Nephron (organoid): ENCODE measurements at regions not wholly inside any gene's neighbourhood (a gene's known extent, or its start where the extent isn't known, plus 50 kb on each side); places are given as distances from the start of the nearest gene placed in this dataset.

Experiments
- H3K27ac Mint-ChIP-seq, 3 experiments: 2 replicates each; pipeline ENCODE4 v1.8.0; 2020; ENCODE audit warnings: mixed read lengths in 3 of 3, mild to moderate bottlenecking in 2 of 3, moderate library complexity in 1 of 3
- H3K27me3 Mint-ChIP-seq: 2 replicates; pipeline ENCODE4 v1.8.0; 2021; ENCODE audit warnings: low read depth, mild to moderate bottlenecking, moderate library complexity, mixed read lengths
- H3K36me3 Mint-ChIP-seq: 2 replicates; pipeline ENCODE4 v1.8.0; 2020; ENCODE audit warnings: low read depth, mixed read lengths
- H3K4me1 Mint-ChIP-seq: 2 replicates; pipeline ENCODE4 v1.8.0; 2020; ENCODE audit warnings: mixed read lengths
- H3K4me3 Mint-ChIP-seq, 3 experiments: 2 replicates each; pipeline ENCODE4 v1.8.0; 2020; ENCODE audit warnings: mild to moderate bottlenecking in 3 of 3, mixed read lengths in 3 of 3, moderate library complexity in 2 of 3
- H3K9me3 Mint-ChIP-seq: 2 replicates; pipeline ENCODE4 v1.8.0; 2020; ENCODE audit warnings: mixed read lengths
- TF ChIP-seq, protein P1 (sequence below), 3 experiments: fragments of 200-600 bp; sonication (generic); IDR thresholded peaks; one replicate each; pipeline ENCODE4 v1.5.0; 2021; ENCODE audit warnings: antibody characterized with exemption in 3 of 3; ENCODE audit not compliant: unreplicated experiment in 3 of 3

DNA sequence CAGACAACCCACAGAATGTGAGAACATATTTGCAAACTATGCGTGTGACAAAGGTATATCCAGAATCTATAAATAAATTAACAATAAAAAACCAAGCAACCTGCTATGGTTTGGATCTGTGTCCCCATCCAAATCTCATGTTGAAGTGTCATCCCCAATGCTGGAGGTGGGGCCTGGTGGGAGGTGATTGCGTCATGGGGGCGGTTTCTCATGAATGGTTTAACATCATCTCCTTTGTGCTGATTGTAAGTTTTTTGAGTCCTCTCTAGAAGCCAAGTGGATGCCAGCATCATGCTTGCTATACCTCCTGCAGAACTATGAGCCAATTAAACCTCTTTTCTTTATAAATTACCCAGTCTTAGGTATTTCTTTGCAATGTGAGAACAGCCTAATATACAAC, 335.4 kb downstream of the MAN2A1 start:
- Mint-ChIP-seq H3K27me3 (no peaks in the 10 kb centered on the region), H3K36me3 (no peaks in the 10 kb centered on the region), H3K27ac (no peak overlapping the region), H3K4me3 (no peak overlapping the region), H3K4me1 (peaks cover 9% of the 10 kb centered on the region), H3K9me3 (peaks cover 11% of the 10 kb centered on the region)
- TF ChIP-seq, protein P1, sequence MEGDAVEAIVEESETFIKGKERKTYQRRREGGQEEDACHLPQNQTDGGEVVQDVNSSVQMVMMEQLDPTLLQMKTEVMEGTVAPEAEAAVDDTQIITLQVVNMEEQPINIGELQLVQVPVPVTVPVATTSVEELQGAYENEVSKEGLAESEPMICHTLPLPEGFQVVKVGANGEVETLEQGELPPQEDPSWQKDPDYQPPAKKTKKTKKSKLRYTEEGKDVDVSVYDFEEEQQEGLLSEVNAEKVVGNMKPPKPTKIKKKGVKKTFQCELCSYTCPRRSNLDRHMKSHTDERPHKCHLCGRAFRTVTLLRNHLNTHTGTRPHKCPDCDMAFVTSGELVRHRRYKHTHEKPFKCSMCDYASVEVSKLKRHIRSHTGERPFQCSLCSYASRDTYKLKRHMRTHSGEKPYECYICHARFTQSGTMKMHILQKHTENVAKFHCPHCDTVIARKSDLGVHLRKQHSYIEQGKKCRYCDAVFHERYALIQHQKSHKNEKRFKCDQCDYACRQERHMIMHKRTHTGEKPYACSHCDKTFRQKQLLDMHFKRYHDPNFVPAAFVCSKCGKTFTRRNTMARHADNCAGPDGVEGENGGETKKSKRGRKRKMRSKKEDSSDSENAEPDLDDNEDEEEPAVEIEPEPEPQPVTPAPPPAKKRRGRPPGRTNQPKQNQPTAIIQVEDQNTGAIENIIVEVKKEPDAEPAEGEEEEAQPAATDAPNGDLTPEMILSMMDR (IDR thresholded peaks at IDR 0.05; ENCODE audit: unreplicated experiment in 3 of 3): no peak

DNA sequence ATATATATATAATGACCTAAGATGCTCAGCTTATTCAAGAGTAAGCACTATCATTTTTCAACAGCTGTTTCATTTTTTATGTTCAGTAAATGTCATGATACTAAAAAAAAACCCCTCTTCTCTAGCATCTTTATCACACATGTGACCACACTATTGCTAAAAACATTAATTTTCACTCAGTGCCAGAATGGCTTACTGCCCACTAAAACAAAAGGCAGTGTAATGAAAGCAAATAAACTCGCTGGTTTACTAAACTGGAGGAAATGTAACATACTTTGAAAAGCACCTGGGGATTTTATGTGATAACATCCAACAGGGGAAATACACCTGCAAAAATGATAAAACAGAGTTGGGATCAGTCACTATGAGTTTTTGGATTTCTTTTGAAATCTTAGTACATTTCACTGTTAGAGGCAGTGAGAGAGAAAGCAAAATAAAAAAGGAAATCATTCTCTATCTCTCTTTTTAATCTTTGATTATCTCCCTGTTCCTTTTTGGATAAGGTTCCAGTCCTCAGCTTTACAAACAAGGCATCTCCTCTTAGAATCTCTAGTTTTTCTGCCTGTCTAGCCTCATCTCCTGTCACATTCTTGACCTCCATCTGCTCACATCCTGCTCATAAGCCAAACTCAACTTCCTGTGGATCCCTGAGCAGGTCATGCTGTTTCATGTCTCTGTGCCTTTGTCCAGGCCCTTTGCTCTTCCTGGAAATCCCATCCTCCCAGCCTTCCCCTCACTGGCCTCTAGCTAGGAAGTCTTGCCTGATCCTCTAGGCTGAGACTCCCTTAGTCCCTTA, 338.0 kb downstream of the MAN2A1 start:
- peaks cover 6% of the 10 kb centered on the region for H3K9me3 Mint-ChIP-seq
- TF ChIP-seq, protein P1 (IDR thresholded peaks at IDR 0.05; ENCODE audit: unreplicated experiment in 3 of 3): no peak
- H3K4me3 Mint-ChIP-seq: no peak overlapping the region
- H3K36me3 Mint-ChIP-seq: no peaks in the 10 kb centered on the region
- H3K27me3 Mint-ChIP-seq: no peaks in the 10 kb centered on the region
- H3K27ac Mint-ChIP-seq: peak overlapping the region; percentile 58 to 78 (median 75)
- peaks cover 9% of the 10 kb centered on the region for H3K4me1 Mint-ChIP-seq

DNA sequence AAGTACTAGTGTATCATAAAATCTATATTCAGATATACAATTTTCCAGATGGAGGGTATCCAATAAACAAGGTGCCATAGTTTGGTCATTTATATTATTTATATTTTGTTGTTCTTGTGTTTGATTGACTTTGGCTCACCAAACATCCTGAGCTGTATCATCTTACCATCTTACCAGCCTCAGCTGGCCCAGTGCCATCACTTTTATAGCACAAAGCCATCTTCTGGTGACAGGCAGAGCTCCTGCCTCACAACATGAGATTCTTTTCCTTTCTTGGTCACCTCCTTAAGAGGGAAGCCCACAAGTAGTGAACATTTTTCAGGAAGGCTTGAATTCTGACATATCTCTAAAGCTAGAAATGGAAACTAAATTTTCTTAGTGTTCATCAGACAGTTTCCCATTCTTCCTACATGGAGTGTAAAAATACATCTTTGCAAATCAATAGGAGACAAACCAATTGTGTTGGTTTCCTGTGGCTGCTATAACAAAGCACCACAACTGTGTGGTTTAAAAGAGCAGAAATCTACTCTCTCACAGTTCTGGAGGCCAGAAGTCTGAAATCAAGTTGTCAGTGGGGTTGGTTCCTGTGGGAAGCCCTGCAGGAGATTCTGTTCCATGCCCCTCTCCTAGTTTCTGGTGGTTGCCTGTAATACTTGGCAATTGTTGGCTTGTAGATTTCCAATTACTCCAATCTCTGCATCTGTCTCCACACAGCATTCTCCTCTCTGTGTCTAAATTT, 341.8 kb downstream of the MAN2A1 start:
- Mint-ChIP-seq H3K27me3 (no peaks in the 10 kb centered on the region), H3K4me1 (peaks cover 25% of the 10 kb centered on the region), H3K36me3 (no peaks in the 10 kb centered on the region), H3K27ac (no peak overlapping the region), H3K4me3 (no peak overlapping the region), H3K9me3 (no peaks in the 10 kb centered on the region)
- TF ChIP-seq, protein P1 (IDR thresholded peaks at IDR 0.05; ENCODE audit: unreplicated experiment in 3 of 3): no peak

DNA sequence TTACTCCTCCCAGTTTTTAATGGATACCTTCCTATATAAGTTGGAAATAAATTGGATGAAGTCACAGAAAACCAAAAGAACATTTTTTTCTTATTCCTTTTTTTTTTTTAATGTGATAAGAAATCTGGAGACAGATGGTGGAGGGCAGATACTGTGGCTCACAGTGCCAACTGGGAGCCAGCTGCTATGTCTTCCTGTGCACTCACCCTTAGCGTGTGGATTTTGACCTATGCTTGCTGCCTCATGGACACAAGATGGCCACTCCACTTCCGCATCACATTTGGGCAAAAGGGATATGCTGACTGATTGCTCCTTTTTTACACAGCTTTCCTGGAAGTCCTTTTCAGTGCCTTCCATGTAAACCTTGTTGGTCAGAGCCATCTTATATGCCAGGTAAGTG, 342.6 kb downstream of the MAN2A1 start:
- no peak overlapping the region for H3K27ac Mint-ChIP-seq
- no peaks in the 10 kb centered on the region for H3K9me3 Mint-ChIP-seq
- H3K4me3 Mint-ChIP-seq: no peak overlapping the region
- peaks cover 25% of the 10 kb centered on the region for H3K4me1 Mint-ChIP-seq
- H3K27me3 Mint-ChIP-seq: no peaks in the 10 kb centered on the region
- TF ChIP-seq, protein P1 (IDR thresholded peaks at IDR 0.05; ENCODE audit: unreplicated experiment in 3 of 3): no peak
- H3K36me3 Mint-ChIP-seq: no peaks in the 10 kb centered on the region

DNA sequence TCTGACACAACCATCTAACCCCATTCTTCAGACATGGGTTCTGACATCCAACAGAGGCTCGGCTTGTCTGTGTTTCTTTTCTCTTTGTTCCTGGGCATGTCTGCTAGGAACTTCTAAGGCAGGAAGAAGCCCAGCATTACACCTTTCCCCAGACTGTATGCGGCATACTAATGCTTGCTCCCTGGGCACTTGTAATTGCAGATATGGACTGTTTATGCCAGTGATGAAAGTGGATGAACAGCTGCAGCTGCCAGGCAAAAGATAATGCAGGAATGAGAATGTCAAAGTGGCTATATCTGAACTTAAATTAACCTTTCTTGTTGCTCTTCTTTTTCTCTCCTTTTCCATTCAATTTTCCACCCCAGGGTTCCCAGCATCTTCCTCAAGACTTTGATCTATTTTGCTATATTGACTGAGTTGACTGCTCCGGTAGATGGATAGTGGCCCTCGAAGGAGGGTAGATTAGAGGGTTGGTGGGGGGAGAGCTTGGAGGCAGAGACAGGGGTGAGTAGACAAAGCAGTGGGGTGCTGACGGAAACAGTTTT, 344.4 kb downstream of the MAN2A1 start:
- H3K4me1 Mint-ChIP-seq: peaks cover 15% of the 10 kb centered on the region
- no peaks in the 10 kb centered on the region for H3K36me3 Mint-ChIP-seq
- no peaks in the 10 kb centered on the region for H3K9me3 Mint-ChIP-seq
- no peaks in the 10 kb centered on the region for H3K27me3 Mint-ChIP-seq
- TF ChIP-seq, protein P1 (IDR thresholded peaks at IDR 0.05; ENCODE audit: unreplicated experiment in 3 of 3): no peak
- no peak overlapping the region for H3K4me3 Mint-ChIP-seq
- H3K27ac Mint-ChIP-seq: peak overlapping the region in 1 of 3 experiments; percentile 5
